ENCODE measurements at regions not wholly inside any gene's neighbourhood (a gene's known extent, or its start where the extent isn't known, plus 50 kb on each side); places are given as distances from the start of the nearest gene placed in this dataset.
A peak's percentile ranks its signal among the peaks of the same experiment; 100 is the strongest.

DNA sequence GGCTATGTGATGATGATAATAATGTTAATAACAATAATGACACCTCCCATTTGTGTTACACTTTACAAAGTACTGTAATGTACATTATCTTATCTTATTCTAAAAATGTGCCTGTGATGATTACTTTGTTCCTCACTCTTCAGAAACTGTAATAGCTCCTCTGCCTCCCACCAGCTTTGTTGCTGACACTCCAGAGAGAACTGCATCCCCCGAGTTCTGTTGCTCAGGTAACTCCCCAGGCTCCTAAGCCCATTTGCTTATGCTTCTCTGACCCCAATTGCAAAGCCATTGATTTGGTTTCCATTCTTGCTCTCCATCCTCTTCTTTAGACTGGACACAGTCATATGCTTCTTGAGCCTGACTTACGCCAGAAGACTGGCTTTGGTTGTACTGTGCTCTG is 319.7 kb downstream of the EPM2A start:
- no peak for FAIRE-seq
- DNase-seq (ENCODE audit: low spot score), result no peak

GRCh38 chr6:145420599-145420998 is 314.7 kb downstream of the EPM2A start:
- DNase-seq (ENCODE audit: low spot score) (no peak), FAIRE-seq (no peak)

- DNase-seq (ENCODE audit: low spot score) (no peak), FAIRE-seq (no peak)
Measured at GRCh38 chr6:145423936-145424335, 311.4 kb downstream of the EPM2A start.

GRCh38 chr6:145427232-145427631 is 308.1 kb downstream of the EPM2A start:
- DNase-seq (ENCODE audit: low spot score) (no peak), FAIRE-seq (no peak)

DNA sequence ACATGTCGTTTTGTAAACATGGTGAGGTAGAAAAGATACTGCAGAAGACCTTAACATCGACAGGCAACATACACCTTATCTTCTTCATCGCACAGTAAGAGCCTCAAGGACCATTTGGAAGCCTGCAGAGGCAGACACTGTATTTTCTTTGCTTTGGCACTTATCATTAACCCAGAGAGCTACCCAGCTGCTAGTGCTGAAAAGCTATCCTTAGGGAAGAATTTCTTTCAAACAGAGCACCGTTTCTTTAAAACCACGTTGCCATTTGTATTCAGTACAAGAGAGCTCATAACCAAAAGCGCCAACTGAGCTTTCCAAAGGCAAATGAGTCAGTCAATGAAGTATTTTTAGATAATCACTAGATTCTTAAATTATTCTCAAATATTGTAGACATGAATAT is 306.6 kb downstream of the EPM2A start:
- FAIRE-seq (no peak), DNase-seq (ENCODE audit: low spot score) (no peak)

- DNase-seq (ENCODE audit: low spot score) (no peak), FAIRE-seq (no peak)
Measured at GRCh38 chr6:145442110-145442509, 293.2 kb downstream of the EPM2A start.

GRCh38 chr6:145445674-145446073 is 289.6 kb downstream of the EPM2A start:
- DNase-seq (ENCODE audit: low spot score), result no peak
- FAIRE-seq, result no peak

DNA sequence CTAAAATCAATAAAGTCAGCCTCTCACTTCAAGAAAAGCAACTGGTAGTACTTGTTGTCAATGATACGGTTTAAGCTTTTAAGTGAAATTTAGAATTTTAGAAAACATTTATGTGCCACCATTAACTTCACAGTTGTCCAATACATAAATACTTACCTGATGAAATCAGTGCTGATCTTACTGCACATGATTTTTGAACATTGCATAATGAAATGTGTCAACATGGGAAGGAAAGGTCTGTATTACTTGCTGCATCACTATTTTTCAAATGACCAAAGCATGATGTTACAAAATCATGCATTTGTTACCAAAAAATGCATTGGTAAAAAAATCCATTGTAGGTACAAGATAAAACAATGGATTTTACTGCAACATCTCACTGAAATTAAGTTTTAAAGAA is 284.3 kb downstream of the EPM2A start:
- DNase-seq (ENCODE audit: low spot score), result no peak
- FAIRE-seq, result no peak

DNA sequence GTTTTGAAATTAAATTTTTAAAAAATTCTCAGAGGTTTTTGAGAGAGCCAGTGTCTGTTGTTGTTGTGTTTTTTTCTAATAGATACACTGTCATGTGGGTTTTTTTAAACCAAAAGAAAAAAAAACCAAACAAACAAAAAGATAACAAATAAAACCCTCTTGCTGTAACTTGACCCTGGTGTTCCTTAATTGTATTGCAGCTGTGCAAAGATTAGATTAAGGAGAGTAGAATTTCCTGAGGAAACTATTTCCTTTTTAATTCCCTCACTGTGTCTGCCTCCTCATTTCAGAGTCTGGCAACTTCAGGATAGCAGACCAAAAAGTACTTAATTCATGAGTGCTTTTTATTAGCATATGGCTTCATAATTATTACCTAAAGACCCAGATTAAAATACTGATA is 281.9 kb downstream of the EPM2A start:
- no peak for DNase-seq (ENCODE audit: low spot score)
- FAIRE-seq, result no peak

DNA sequence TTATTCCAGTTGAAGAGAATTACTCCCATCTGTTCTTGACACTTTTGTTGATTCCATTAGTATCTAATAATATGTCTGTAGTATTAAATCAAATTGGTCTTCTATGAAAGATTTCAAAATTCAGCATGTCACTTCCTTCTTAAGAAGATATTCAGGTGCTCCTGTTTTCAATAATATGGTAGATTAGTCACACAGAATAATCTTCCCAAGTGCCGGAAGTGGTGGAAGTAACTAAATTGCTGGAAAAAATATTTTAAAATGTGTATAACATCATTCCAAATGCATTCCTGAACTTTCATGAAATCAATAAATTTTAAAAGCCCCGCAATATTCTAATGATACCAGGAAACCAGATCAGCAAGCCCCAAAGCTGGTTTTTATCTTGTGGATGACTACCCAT is 281.3 kb downstream of the EPM2A start:
- FAIRE-seq (no peak), DNase-seq (ENCODE audit: low spot score) (no peak)

DNA sequence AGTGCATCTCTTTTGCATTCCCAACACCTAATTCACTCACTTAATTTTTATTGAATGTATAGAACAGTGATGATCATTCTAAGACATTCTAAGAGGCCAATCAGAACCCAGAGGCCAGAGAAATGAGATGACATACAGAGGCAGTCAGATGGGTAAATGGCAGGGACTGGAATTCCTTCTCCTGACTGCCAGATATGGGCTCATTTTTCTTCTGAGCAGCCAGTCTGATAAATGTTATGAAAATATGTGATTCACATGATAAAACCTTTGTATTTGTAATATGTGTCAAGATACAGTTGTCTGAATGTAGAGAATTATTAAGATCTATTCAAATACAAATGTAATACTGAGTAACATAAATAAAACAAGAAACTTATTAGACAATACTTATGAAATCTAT is 277.8 kb downstream of the EPM2A start:
- FAIRE-seq (no peak), DNase-seq (ENCODE audit: low spot score) (no peak)

DNA sequence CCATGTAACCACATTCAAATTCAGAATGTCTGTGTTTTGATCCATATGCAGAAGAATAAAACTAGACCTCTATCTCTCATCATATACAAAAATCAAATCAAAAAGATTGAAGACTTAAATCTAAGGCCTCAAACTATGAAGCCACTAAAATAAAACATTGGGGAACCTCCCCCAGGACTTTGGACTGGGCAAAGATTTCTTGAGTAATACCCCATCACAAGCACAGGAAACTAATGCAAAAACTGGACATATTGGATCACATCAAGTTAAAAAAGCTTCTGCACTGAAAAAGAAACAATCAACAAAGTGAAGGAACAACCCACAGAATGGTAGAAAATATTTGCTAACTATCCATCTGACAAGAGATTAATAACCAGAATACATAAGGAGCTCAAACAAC is 266.8 kb downstream of the EPM2A start:
- FAIRE-seq (no peak), DNase-seq (ENCODE audit: low spot score) (no peak)

- DNase-seq (ENCODE audit: low spot score), result no peak
- no peak for FAIRE-seq
Measured at GRCh38 chr6:145469021-145469420, 266.3 kb downstream of the EPM2A start.

DNA sequence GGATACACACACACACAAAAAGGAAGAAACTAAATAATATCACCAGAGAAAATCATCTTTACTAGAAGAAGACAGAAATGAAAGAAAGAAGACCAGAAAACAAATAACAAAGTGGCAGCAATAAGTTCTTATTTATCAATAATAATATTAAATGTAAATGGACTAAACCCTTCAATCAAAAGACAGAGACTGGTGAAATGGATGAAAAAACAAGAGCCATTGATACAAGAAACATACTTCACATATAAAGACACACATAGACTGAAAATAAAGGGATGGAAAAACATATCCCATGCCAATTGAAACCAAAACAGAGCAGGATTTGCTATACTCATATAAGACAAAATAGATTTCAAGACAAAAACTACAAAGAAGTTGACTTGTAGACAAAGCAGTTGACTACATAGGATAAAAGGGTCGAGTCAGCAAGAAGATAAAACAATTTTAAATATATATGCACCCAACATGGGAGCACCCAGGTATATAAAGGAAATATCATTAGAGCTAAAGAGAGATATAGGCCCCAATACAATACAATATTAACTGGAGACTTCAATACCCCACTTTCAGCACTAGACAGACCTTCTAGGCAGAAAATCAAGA is 259.4 kb downstream of the EPM2A start:
- DNase-seq (ENCODE audit: low spot score) (no peak), FAIRE-seq (no peak)

DNA sequence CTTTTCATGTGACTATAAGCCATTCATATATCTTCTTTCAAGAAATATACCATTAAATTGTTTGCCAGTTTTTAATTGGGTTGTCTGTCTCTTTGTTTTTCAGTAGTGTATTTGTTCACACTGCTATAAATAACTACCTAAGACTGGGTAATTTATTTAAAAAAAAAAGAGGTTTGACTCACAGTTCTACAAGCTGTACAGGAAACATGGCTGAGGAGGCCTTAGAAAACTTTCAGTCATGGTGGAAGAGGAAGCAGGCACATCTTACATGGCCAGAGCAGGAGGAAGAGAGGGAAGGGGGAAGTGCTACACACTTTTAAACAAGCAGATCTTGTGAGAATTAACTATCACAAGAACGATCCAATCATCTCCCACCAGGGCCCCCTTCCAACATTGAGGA is 255.3 kb downstream of the EPM2A start:
- no peak for FAIRE-seq
- DNase-seq (ENCODE audit: low spot score), result no peak

DNA sequence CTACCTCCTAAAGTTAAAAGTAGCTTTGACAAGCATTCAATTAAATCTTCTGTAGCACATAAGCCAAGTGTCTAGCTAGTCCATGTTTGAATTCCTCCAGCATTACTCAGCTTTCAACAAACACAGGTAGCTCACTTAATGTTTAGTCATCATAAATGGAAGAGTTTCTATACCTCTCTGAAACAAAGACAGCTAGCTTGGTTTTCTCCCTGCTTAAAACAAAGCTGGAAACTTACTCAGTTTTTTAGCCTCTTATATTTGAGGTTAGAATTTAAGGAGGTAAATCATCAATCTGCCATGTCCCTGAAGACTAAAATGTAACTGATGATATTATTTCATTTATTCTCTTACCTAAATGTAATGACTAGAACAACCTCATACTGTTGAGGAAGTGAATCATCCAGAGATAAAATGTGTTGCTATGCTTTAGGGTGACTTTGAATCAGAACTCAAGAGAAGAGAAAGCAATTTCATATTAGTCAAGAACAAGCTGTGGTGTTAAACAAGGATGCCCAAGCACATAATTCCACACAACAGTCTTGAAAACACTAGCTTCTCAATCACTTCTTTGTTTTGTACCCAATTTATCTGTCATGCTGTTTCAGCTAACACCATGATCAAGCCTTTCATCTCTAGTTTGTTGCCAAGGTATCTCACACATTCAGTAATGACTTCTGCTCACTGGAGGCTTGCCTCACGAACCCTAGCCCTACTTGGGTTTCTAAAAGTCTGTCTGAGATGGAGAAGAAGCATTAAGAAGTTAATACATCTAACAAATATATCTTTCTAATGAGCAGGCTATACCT is 251.9 kb downstream of the EPM2A start:
- DNase-seq (ENCODE audit: low spot score), result peak; percentile 46
- peak; percentile 48 for FAIRE-seq

GRCh38 chr6:145485288-145485687 is 250.0 kb downstream of the EPM2A start:
- no peak for FAIRE-seq
- no peak for DNase-seq (ENCODE audit: low spot score)

- FAIRE-seq (no peak), DNase-seq (ENCODE audit: low spot score) (no peak)
Measured at GRCh38 chr6:145486306-145486705, 249.0 kb downstream of the EPM2A start.

DNA sequence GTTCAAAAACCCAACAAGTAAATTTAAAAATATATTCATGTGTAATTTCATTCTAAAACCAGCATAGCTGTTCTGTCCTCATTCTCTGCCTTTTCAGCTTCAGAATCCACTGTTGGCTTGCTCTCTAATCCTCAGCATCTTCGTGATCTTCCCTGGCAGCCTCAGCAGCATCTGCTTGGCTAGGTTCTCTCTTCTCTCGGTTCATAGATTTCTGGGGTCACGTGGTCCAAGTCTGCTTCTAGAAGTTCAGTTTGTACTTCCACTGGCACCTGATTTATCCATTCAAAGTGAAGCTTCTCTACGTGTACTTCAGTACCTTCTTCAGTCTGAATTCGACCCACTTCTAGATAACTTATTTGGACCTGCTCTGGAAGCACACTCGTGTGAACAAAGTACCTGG is 245.7 kb downstream of the EPM2A start:
- FAIRE-seq (no peak), DNase-seq (ENCODE audit: low spot score) (no peak)

DNA sequence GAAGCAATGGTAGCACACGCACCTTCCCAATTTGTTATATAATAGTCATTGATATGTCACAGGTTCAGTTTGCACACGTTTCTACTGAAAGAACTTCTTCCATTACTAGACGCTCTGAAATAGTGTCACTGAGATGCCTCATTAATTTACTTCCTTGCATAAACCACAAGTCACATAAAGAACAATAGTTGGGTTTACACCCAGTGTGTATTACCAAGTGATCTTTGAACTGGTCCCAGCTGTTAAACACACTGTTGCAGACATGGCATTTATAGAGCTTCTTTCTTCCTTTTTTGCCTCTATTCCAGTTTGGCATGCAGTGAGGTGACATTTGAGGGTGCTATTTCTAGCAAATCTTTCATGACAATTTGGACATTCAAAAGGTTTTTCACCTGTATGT is 245.3 kb downstream of the EPM2A start:
- FAIRE-seq, result no peak
- no peak for DNase-seq (ENCODE audit: low spot score)

GRCh38 chr6:145491126-145491525 is 244.2 kb downstream of the EPM2A start:
- DNase-seq (ENCODE audit: low spot score), result no peak

GRCh38 chr6:145497006-145497405 is 238.3 kb downstream of the EPM2A start:
- FAIRE-seq, result no peak
- DNase-seq (ENCODE audit: low spot score), result no peak

More at GRCh38 chr6:145491126-145491525, 244.2 kb downstream of the EPM2A start:
- FAIRE-seq, result no peak

GRCh38 chr6:145498425-145498824 is 236.9 kb downstream of the EPM2A start:
- no peak for FAIRE-seq

More at GRCh38 chr6:145498425-145498824, 236.9 kb downstream of the EPM2A start:
- DNase-seq (ENCODE audit: low spot score), result no peak
